ENCODE measurements at regions not wholly inside any gene's neighbourhood (a gene's known extent, or its start where the extent isn't known, plus 50 kb on each side); places are given as distances from the start of the nearest gene placed in this dataset.
"Not testable (repeated sequence)": the region's sequence is repeated elsewhere in the genome, so short reads cannot be mapped to it uniquely, and the experiment has no call there.

DNA sequence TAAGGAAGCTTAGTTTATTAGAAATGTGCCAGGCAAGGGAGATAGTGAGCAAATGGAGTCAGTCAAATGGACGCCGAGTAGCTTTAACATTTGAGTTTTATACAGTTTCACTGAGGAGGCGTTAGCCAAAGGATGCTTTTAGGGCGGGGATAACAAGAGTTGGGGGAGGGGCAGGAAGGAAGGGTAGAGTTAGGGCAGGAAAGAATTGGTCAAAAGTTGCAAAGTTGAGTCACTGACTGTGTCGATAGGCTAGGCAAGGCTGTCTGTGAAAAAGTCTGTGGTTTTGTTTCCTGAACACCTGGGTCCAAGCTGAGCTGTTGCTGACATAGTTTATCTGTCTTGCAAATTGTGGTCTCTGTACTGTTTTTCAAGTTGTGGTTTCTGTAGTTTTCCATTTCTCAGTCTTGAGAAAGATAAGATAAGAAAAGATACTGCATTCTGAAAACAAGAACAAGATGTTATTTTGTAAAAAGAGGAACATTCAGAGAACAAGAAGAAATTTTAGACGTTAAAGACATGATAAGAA lies 62.6 kb upstream of the RESF1 start:
- intact Hi-C loops (cut with micrococcal nuclease), result loop anchor here (1.0 to 10.0 kb wide), 16 partner anchors 9 to 492 kb away; partner anchors contain the start of genes AMN1, ETFBKMT and RESF1

DNA sequence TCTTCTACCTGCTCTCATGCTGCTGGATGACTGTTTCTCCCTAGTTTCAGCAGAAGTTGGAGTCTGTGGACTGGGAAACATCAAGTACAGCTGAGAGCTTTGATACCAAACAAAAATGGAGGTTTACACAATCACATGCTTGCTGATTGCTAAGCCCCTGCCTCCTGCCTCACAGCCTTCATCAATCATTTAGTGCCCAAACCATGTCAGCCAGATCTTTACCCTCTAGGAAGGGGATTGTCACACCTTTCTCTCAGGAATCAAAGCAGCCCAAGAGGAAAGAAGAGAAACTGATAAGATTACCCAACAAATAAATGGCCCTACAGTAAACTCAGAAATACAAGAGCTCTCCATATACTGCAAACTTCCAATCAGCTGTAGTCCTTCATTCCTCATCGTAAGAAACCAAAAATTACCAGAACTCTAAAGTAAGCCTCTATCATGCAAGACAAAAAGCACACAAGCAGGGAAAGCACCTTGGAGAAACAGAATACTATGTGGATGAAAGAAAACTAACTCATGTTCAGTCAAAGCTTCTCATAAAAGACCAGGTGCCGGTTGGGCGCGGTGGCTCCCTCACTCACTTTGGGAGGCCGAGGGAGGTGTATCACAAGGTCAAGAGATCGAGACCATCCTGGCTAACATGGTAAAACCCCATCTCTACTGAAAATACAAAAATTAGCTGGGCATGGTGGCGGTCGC lies 63.6 kb upstream of the RESF1 start:
- TF ChIP-seq, protein P1, sequence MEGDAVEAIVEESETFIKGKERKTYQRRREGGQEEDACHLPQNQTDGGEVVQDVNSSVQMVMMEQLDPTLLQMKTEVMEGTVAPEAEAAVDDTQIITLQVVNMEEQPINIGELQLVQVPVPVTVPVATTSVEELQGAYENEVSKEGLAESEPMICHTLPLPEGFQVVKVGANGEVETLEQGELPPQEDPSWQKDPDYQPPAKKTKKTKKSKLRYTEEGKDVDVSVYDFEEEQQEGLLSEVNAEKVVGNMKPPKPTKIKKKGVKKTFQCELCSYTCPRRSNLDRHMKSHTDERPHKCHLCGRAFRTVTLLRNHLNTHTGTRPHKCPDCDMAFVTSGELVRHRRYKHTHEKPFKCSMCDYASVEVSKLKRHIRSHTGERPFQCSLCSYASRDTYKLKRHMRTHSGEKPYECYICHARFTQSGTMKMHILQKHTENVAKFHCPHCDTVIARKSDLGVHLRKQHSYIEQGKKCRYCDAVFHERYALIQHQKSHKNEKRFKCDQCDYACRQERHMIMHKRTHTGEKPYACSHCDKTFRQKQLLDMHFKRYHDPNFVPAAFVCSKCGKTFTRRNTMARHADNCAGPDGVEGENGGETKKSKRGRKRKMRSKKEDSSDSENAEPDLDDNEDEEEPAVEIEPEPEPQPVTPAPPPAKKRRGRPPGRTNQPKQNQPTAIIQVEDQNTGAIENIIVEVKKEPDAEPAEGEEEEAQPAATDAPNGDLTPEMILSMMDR (IDR thresholded peaks at IDR 0.05), result no peak
- CTCF ChIA-PET, result interaction anchor here (1.0 to 1.3 kb wide), 4 partner anchors 18 to 64 kb away, joined by 3 to 5 read pairs (median 4); partner anchors contain the start of gene RESF1
- H3K4me1 Mint-ChIP-seq, result peaks cover 77% of the 10 kb centered on the region
- H3K27me3 Mint-ChIP-seq, result no peaks in the 10 kb centered on the region
- peaks cover 26% of the 10 kb centered on the region for H3K9me3 Mint-ChIP-seq
- H3K27ac Mint-ChIP-seq, result peak overlapping the region; percentile 96
- ATAC-seq (ENCODE audit: low read depth), result no peak
- no peak for DNase-seq
- peaks cover 43% of the 10 kb centered on the region for H3K36me3 Mint-ChIP-seq (ENCODE audit: low read depth)
- intact Hi-C loops (cut with micrococcal nuclease), result loop anchor here (1.0 to 10.0 kb wide), 16 partner anchors 8 to 491 kb away; partner anchors contain the start of genes AMN1, ETFBKMT and RESF1
- POLR2A ChIA-PET, result interaction anchor here (0.5 to 4.5 kb wide), 47 partner anchors 8 to 492 kb away, joined by 3 to 85 read pairs (median 7); partner anchors contain the start of genes AMN1, DENND5B, ETFBKMT and RESF1
- peak overlapping the region; percentile 22 for H3K4me3 Mint-ChIP-seq

More for the DNA sequence above, 62.6 kb upstream of the RESF1 start:
- Mint-ChIP-seq H3K27ac (peak overlapping the region; percentile 96), H3K27me3 (no peaks in the 10 kb centered on the region), H3K9me3 (peaks cover 26% of the 10 kb centered on the region), H3K4me1 (peaks cover 69% of the 10 kb centered on the region), H3K36me3 (ENCODE audit: low read depth) (peaks cover 39% of the 10 kb centered on the region), H3K4me3 (peak overlapping the region; percentile 73)
- ChIA-PET POLR2A (interaction anchor here (0.5 to 4.5 kb wide), 47 partner anchors 8 to 503 kb away, joined by 3 to 85 read pairs (median 7); partner anchors contain the start of genes AMN1, DENND5B, ETFBKMT and FGD4), CTCF (interaction anchor here (1.0 to 1.3 kb wide), 4 partner anchors 19 to 63 kb away, joined by 3 to 5 read pairs (median 4); partner anchors contain the start of gene RESF1)
- TF ChIP-seq, protein P1 (IDR thresholded peaks at IDR 0.05), result no peak
- ATAC-seq (ENCODE audit: low read depth) (peak; percentile 93), DNase-seq (peak; percentile 58)

DNA sequence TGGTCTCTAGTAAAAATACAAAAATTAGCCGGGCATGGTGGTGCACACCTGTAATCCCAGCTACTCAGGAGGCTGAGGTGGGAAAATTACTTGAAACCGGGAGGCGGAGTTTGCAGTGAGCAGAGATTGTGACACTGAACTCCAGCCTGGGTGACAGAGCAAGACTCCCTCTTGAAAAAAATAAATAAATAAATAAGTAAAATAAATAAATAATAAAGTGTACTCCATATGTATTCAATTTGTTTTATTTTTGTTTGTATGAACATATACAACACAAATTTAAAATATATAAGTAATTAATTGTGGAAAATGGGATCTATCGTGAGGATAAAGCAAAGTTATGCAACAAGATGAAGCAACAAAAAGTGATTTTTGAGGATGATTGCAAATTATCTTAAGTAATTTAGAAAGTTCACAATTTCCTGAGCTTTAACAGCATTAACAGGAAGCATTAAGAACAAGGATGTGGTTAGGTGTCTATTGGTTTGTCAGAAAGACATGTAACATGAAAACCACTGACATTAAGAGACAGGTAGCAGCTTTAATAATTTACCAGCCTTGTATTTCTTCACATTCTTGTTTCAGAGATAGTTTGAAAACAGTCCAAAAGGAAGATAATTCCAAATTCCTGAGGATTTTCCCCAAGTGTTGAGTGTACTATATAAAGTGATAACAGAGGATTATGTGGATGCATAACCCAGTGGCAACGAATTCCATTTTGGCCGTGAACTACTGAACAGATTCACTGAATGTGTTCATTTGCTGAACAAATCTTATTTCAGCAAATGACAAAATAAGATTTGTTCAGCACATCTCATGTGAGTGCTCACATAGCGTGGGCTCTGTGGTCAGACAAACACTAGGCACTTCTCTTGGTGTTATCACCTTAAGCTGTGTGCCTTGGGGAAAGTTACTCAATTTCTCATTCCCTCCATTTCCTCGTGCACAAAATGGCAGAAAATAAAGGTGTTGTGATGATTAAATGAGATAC lies 68.6 kb upstream of the RESF1 start:
- ChIA-PET CTCF (interaction anchor here (1.2 kb wide), 1 partner anchor 13 kb away, joined by 3 read pairs; no protein-coding TSS in a partner anchor), POLR2A (interaction anchor here (0.5 to 2.2 kb wide), 26 partner anchors 8 to 249 kb away, joined by 3 to 23 read pairs (median 5); partner anchors contain the start of genes AMN1, ETFBKMT and RESF1)
- DNase-seq, result no peak
- peak overlapping the region; percentile 45 for H3K4me3 Mint-ChIP-seq
- H3K9me3 Mint-ChIP-seq, result peaks cover 27% of the 10 kb centered on the region
- TF ChIP-seq, protein P1 (IDR thresholded peaks at IDR 0.05), result no peak
- no peaks in the 10 kb centered on the region for H3K27me3 Mint-ChIP-seq
- peaks cover 71% of the 10 kb centered on the region for H3K4me1 Mint-ChIP-seq
- intact Hi-C loops (cut with micrococcal nuclease), result loop anchor here (10.0 kb wide), 1 partner anchor 486 kb away; no protein-coding TSS in a partner anchor
- H3K27ac Mint-ChIP-seq, result peak overlapping the region; percentile 82
- H3K36me3 Mint-ChIP-seq (ENCODE audit: low read depth), result peaks cover 52% of the 10 kb centered on the region
- ATAC-seq (ENCODE audit: low read depth), result peak; percentile 43

DNA sequence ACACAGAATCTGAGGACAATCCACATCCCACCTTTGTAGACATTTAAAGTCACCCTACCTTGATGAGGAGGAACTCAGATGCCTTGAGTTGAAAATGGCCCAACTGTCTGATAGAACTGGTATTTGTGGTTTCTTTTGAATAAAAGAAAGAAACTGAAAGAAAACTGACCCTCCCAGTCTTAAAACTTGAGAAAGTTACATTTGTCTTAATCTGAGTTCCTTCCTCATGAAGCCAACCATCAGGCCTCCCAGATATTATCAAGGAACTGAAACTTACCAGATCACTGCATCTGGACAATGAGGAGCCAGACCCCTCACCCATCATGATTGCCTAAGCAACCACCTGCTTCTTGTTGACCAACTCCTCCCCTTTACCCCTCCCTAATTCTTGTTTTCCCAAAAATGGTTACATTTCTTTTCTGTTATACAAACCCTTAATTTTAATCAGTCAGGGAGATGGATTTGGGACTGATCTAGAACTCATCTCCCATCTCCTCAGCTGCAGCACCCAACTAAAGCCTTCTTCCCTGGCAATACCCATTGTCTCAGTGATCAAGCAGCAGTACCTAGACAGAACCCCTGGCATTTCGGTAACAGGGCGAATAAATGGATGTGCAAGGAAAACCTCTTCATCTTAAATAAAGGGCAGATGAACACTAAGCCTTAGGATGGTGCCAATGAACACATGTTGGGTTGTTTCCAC lies 72.0 kb upstream of the RESF1 start:
- Mint-ChIP-seq H3K4me3 (peak overlapping the region; percentile 89), H3K27me3 (no peaks in the 10 kb centered on the region), H3K4me1 (peaks cover 76% of the 10 kb centered on the region), H3K36me3 (ENCODE audit: low read depth) (peaks cover 64% of the 10 kb centered on the region), H3K9me3 (peaks cover 26% of the 10 kb centered on the region), H3K27ac (peak overlapping the region; percentile 93)
- ATAC-seq (ENCODE audit: low read depth), result peak; percentile 59
- ChIA-PET CTCF (interaction anchor here (1.0 kb wide), 1 partner anchor 10 kb away, joined by 5 read pairs; no protein-coding TSS in a partner anchor), POLR2A (interaction anchor here (0.6 to 3.9 kb wide), 18 partner anchors 9 to 205 kb away, joined by 3 to 36 read pairs (median 4); partner anchors contain the start of gene RESF1)
- intact Hi-C loops (cut with micrococcal nuclease), result loop anchor here (1.0 to 5.0 kb wide), 4 partner anchors 9 to 285 kb away; partner anchors contain the start of gene RESF1
- TF ChIP-seq, protein P1 (IDR thresholded peaks at IDR 0.05), result no peak
- DNase-seq, result no peak

GRCh38 chr12:31882682-31883081 lies 76.5 kb upstream of the RESF1 start:
- H3K4me1 Mint-ChIP-seq, result peaks cover 79% of the 10 kb centered on the region
- peak overlapping the region; percentile 65 for H3K27ac Mint-ChIP-seq
- ATAC-seq (ENCODE audit: low read depth); H3K4me3 Mint-ChIP-seq; CTCF ChIA-PET; DNase-seq; intact Hi-C loops (cut with micrococcal nuclease); H3K27me3 Mint-ChIP-seq: not testable (repeated sequence)
- peaks cover 79% of the 10 kb centered on the region for H3K36me3 Mint-ChIP-seq (ENCODE audit: low read depth)
- POLR2A ChIA-PET, result interaction anchor here (1.1 to 2.1 kb wide), 9 partner anchors 8 to 200 kb away, joined by 3 to 8 read pairs (median 6); no protein-coding TSS in a partner anchor
- H3K9me3 Mint-ChIP-seq, result peaks cover 11% of the 10 kb centered on the region
